SK-N-SH (cell line): ENCODE measurements at regions not wholly inside any gene's neighbourhood (a gene's known extent, or its start where the extent isn't known, plus 50 kb on each side); places are given as distances from the start of the nearest gene placed in this dataset.

Experiments
- CTCF ChIA-PET: fragments of 300-600, 350-600 bp; formaldehyde crosslinking; extraction: SDS; loops from one replicate; lab custom pipeline; 2021; lab: Yijun Ruan, JAX
- POLR2A ChIA-PET: fragments of 350-600 bp; sonication (Branson Sonifier 250); formaldehyde crosslinking; extraction: SDS; loops from one replicate; lab custom pipeline; 2020; ENCODE audit warnings: antibody characterized with exemption, inconsistent platforms; lab: Yijun Ruan, JAX
- DNase-seq: peaks from one replicate; pipeline ENCODE4 v3.0.0; 2012
- H2AFZ ChIP-seq: fragments of 200-600 bp; sonication (generic); 2 replicates; pipeline ENCODE4 v1.8.1; 2016; ENCODE audit warnings: antibody characterized with exemption, mild to moderate bottlenecking, low read depth
- H3F3A ChIP-seq: fragments of 200-600 bp; sonication (generic); replicated peaks from 2 replicates; pipeline ENCODE3; 2016; ENCODE audit warnings: antibody characterized with exemption, mild to moderate bottlenecking; ENCODE audit not compliant: insufficient read depth
- H3K27ac ChIP-seq, 2 experiments: fragments of 200-500 bp in 1 of 2; fragments of 200-600 bp in 1 of 2; sonication (Bioruptor generic) in 1 of 2; sonication (generic), shearing (Covaris generic) in 1 of 2; 2 replicates each; pipeline versions ENCODE4 v1.5.1 to v1.6.1; 2014 to 2016; ENCODE audit warnings: low read depth in 2 of 2, inconsistent platforms in 1 of 2, low read length in 1 of 2, mild to moderate bottlenecking in 1 of 2, mixed read lengths in 1 of 2
- H3K27me3 ChIP-seq: fragments of 200-600 bp; sonication (generic), shearing (Covaris generic); 2 replicates; pipeline ENCODE4 v1.6.1; 2016; ENCODE audit warnings: mixed run types; ENCODE audit not compliant: insufficient read depth
- H3K36me3 ChIP-seq, 2 experiments: fragments of 200-500 bp in 1 of 2; fragments of 200-600 bp in 1 of 2; sonication (Bioruptor generic) in 1 of 2; sonication (generic) in 1 of 2; replicated peaks in 1 of 2; 2 replicates each; pipeline versions ENCODE3 to v1.5.1; 2014 to 2016; ENCODE audit warnings: low read length in 1 of 2, mild to moderate bottlenecking in 1 of 2; ENCODE audit not compliant: insufficient read depth in 2 of 2, control insufficient read depth in 1 of 2
- H3K4me1 ChIP-seq, 2 experiments: fragments of 200-500 bp in 1 of 2; fragments of 200-600 bp in 1 of 2; sonication (Bioruptor generic) in 1 of 2; sonication (generic), shearing (Covaris generic) in 1 of 2; 2 replicates each; pipeline versions ENCODE4 v1.5.1 to v1.6.1; 2014 to 2016; ENCODE audit warnings: low read depth in 1 of 2, low read length in 1 of 2, mixed run types in 1 of 2; ENCODE audit not compliant: insufficient read depth in 2 of 2, control insufficient read depth in 1 of 2
- H3K4me2 ChIP-seq: fragments of 200-600 bp; sonication (generic), shearing (Covaris generic); 2 replicates; pipeline ENCODE4 v1.6.1; 2017; ENCODE audit warnings: mixed run types
- H3K4me3 ChIP-seq, 2 experiments: fragments of 200-500 bp in 1 of 2; fragments of 200-600 bp in 1 of 2; sonication (Bioruptor generic) in 1 of 2; sonication (generic), shearing (Covaris generic) in 1 of 2; 2 replicates each; pipeline versions ENCODE4 v1.5.1 to v1.8.1; 2014 to 2016; ENCODE audit warnings: low read depth in 2 of 2, inconsistent platforms in 1 of 2, low read length in 1 of 2, mild to moderate bottlenecking in 1 of 2, mixed read lengths in 1 of 2, moderate library complexity in 1 of 2
- H3K79me2 ChIP-seq: fragments of 200-600 bp; sonication (generic); 2 replicates; pipeline ENCODE4 v1.8.1; 2017; ENCODE audit warnings: mild to moderate bottlenecking; ENCODE audit not compliant: insufficient read depth
- H3K9ac ChIP-seq: fragments of 200-600 bp; sonication (generic); 2 replicates; pipeline ENCODE4 v1.6.1; 2017; ENCODE audit warnings: mixed run types
- H3K9me2 ChIP-seq: fragments of 200-600 bp; sonication (generic); 2 replicates; pipeline ENCODE4 v1.6.1; 2017; ENCODE audit warnings: mixed run types
- H3K9me3 ChIP-seq: fragments of 200-600 bp; sonication (generic); 2 replicates; pipeline ENCODE4 v1.6.1; 2017; ENCODE audit warnings: mixed run types, mild to moderate bottlenecking, moderate library complexity
- H4K20me1 ChIP-seq: fragments of 200-600 bp; sonication (generic); 2 replicates; pipeline ENCODE4 v1.6.1; 2017; ENCODE audit warnings: mild to moderate bottlenecking, mixed run types; ENCODE audit not compliant: insufficient read depth
- CHD2 ChIP-seq: fragments of 150-350 bp; IDR thresholded peaks from 2 replicates; pipeline ENCODE4 v1.6.1; 2018; ENCODE audit warnings: low read length; ENCODE audit not compliant: partially characterized antibody
- ELF1 ChIP-seq: IDR thresholded peaks from 2 replicates; pipeline ENCODE4 v1.4.0; 2012
- FOSL2 ChIP-seq: IDR thresholded peaks from 2 replicates; pipeline ENCODE4 v1.4.0; 2012; ENCODE audit warnings: low read depth, mild to moderate bottlenecking, moderate library complexity, borderline replicate concordance
- FOXJ3 ChIP-seq: sonication (generic); formaldehyde crosslinking; IDR thresholded peaks from 2 replicates; pipeline ENCODE4 v1.5.1; 2020; ENCODE audit warnings: mild to moderate bottlenecking, missing genetic modification reagents
- GATA2 ChIP-seq: sonication (generic); formaldehyde crosslinking; IDR thresholded peaks from 2 replicates; pipeline ENCODE4 v1.5.0; 2020; ENCODE audit warnings: mild to moderate bottlenecking, missing genetic modification reagents
- JUND ChIP-seq: IDR thresholded peaks from 2 replicates; pipeline ENCODE4 v1.4.0; 2012
- MXI1 ChIP-seq: IDR thresholded peaks from 2 replicates; pipeline ENCODE4 v1.6.1; 2012; ENCODE audit warnings: mild to moderate bottlenecking, low read depth, low read length, improper control_type of control experiment
- POLR2AphosphoS5 ChIP-seq: IDR thresholded peaks from 2 replicates; pipeline ENCODE4 v1.6.1; 2012; ENCODE audit warnings: low read depth, low read length
- RAD21 ChIP-seq: IDR thresholded peaks from 2 replicates; pipeline ENCODE4 v1.6.1; 2012; ENCODE audit warnings: mild to moderate bottlenecking, low read length
- RFX5 ChIP-seq: IDR thresholded peaks from 2 replicates; pipeline ENCODE4 v1.6.1; 2012; ENCODE audit warnings: mild to moderate bottlenecking, improper control_type of control experiment, low read length
- SIN3A ChIP-seq: IDR thresholded peaks from 2 replicates; pipeline ENCODE4 v1.6.1; 2012; ENCODE audit warnings: low read depth, mild to moderate bottlenecking, low read length, moderate library complexity, borderline replicate concordance
- SMC3 ChIP-seq: IDR thresholded peaks from 2 replicates; pipeline ENCODE4 v1.6.1; 2012; ENCODE audit warnings: low read depth, low read length, improper control_type of control experiment
- YY1 ChIP-seq: IDR thresholded peaks from 2 replicates; pipeline ENCODE4 v1.4.0; 2012; ENCODE audit warnings: low read depth, mild to moderate bottlenecking
- WGBS: methylation state at CpG from one replicate; pipeline ENCODE4 v1.1.6; 2017; ENCODE audit warnings: low lambda C conversion rate; 5-methylcytosine and 5-hydroxymethylcytosine counted together
- TF ChIP-seq, protein P1 (sequence below): IDR thresholded peaks from 2 replicates; pipeline ENCODE4 v1.4.0; 2012; ENCODE audit warnings: low read depth, borderline replicate concordance
- TF ChIP-seq, protein P2 (sequence below): IDR thresholded peaks from 2 replicates; pipeline ENCODE4 v1.4.0; 2012; ENCODE audit warnings: low read depth, borderline replicate concordance

DNA sequence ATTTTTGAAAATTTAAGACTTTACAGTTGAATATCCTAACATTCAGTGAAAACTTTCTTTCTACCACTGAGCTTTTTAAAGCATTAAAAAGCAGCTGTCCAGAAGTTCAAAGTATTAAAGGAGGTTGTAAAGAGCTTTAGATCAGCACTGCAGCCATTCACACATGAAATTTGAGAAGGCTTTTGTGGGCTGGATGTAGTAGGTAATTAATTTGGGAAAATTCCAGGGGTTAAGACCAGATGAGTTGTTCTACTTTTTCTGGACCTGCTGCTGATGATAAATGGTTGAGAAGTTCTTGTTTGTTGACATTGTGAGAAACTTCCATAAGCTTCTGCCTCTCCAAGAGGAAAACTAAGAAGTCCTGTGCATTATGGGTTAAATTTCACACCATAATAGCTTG lies 1779.6 kb upstream of the PRR20A start:
- no peaks in the 10 kb centered on the region for H3K36me3 ChIP-seq
- POLR2A ChIA-PET, result no interaction called here
- no peaks in the 10 kb centered on the region; the same call in 1 of the 2 replicates for H3K9me3 ChIP-seq
- no peak overlapping the region for H3K9ac ChIP-seq
- H3K9me2 ChIP-seq, result no peaks in the 10 kb centered on the region
- H2AFZ ChIP-seq, result no peak overlapping the region
- no peak for DNase-seq
- no peak overlapping the region for H3K4me3 ChIP-seq
- H3F3A ChIP-seq, result no peaks in the 10 kb centered on the region
- CTCF ChIA-PET, result no interaction called here
- H3K27ac ChIP-seq, result no peak overlapping the region
- H3K4me2 ChIP-seq, result no peak overlapping the region
- TF ChIP-seq FOXJ3 (CRISPR knock-in tag) (no peak), CHD2 (no peak), ELF1 (no peak), JUND (no peak), RAD21 (no peak), GATA2 (no peak), RFX5 (no peak), POLR2AphosphoS5 (no peak)
- no peaks in the 10 kb centered on the region for H3K79me2 ChIP-seq
- H4K20me1 ChIP-seq, result no peaks in the 10 kb centered on the region
- no peaks in the 10 kb centered on the region for H3K4me1 ChIP-seq
- H3K27me3 ChIP-seq, result no peaks in the 10 kb centered on the region

DNA sequence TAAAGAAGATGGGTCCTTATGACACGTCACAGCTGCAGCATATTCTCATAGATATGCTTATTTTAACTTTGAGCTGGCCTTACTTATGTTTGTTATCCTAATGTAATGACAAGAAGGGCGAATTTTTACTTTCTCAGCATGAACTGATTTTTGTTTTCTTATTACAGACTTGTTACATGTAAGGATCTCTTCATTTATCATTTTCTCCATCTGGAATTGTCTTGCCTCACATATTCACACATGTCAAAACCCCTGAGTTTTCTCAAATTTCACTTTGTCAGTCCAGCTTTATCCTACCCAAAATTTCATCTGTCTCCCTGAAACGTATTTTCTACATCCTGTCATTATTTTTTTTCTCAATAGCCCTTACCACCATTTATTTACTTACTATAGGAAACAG lies 1774.0 kb upstream of the PRR20A start:
- no peak for DNase-seq
- POLR2A ChIA-PET, result no interaction called here
- Histone ChIP-seq H3K9me2 (0 out of 2 replicates have a peak, but pooled peaks cover 3% of the 10 kb centered on the region), H3K9me3 (no peaks in the 10 kb centered on the region), H3K27ac (no peak overlapping the region), H4K20me1 (no peaks in the 10 kb centered on the region), H3K36me3 (no peaks in the 10 kb centered on the region), H3K4me3 (no peak overlapping the region)
- TF ChIP-seq, protein P1, sequence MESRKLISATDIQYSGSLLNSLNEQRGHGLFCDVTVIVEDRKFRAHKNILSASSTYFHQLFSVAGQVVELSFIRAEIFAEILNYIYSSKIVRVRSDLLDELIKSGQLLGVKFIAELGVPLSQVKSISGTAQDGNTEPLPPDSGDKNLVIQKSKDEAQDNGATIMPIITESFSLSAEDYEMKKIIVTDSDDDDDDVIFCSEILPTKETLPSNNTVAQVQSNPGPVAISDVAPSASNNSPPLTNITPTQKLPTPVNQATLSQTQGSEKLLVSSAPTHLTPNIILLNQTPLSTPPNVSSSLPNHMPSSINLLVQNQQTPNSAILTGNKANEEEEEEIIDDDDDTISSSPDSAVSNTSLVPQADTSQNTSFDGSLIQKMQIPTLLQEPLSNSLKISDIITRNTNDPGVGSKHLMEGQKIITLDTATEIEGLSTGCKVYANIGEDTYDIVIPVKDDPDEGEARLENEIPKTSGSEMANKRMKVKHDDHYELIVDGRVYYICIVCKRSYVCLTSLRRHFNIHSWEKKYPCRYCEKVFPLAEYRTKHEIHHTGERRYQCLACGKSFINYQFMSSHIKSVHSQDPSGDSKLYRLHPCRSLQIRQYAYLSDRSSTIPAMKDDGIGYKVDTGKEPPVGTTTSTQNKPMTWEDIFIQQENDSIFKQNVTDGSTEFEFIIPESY, result no peak
- no peak for TF ChIP-seq SMC3
- TF ChIP-seq JUND, result no peak
- no peak for TF ChIP-seq FOSL2
- no peak for TF ChIP-seq YY1
- TF ChIP-seq GATA2, result no peak
- TF ChIP-seq SIN3A, result no peak
- TF ChIP-seq MXI1, result no peak
- TF ChIP-seq ELF1, result no peak
- TF ChIP-seq, protein P2, sequence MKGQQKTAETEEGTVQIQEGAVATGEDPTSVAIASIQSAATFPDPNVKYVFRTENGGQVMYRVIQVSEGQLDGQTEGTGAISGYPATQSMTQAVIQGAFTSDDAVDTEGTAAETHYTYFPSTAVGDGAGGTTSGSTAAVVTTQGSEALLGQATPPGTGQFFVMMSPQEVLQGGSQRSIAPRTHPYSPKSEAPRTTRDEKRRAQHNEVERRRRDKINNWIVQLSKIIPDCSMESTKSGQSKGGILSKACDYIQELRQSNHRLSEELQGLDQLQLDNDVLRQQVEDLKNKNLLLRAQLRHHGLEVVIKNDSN, result no peak
- TF ChIP-seq, all 33 proteins: peak for 0
- H3K4me2 ChIP-seq, result no peak overlapping the region
- H3F3A ChIP-seq, result no peaks in the 10 kb centered on the region
- H3K79me2 ChIP-seq, result no peaks in the 10 kb centered on the region
- no peaks in the 10 kb centered on the region for H3K27me3 ChIP-seq
- H3K9ac ChIP-seq, result no peak overlapping the region
- CTCF ChIA-PET, result no interaction called here
- WGBS, result 1% methylated on average over 3 of the region's 3 CpGs
- H3K4me1 ChIP-seq, result no peaks in the 10 kb centered on the region
- H2AFZ ChIP-seq, result no peak overlapping the region
